ENCODE measurements at regions not wholly inside any gene's neighbourhood (a gene's known extent, or its start where the extent isn't known, plus 50 kb on each side); places are given as distances from the start of the nearest gene placed in this dataset.

- TF ChIP-seq CTCF (IDR thresholded peaks at IDR 0.05) (no peak), ZFX (IDR thresholded peaks at IDR 0.05; ENCODE audit: borderline replicate concordance) (no peak)
These were observed 69.7 kb downstream of the PPP1R2C start for GRCh38 chrX:42708222-42708621.

All from 22Rv1 (cell line).